ENCODE measurements at regions not wholly inside any gene's neighbourhood (a gene's known extent, or its start where the extent isn't known, plus 50 kb on each side); places are given as distances from the start of the nearest gene placed in this dataset.
"Not testable (repeated sequence)": the region's sequence is repeated elsewhere in the genome, so short reads cannot be mapped to it uniquely, and the experiment has no call there.

GRCh38 chr1:172931761-172932160 is 119.0 kb downstream of the TNFSF18 start:
- no peak overlapping the region for H3K27ac Mint-ChIP-seq
- H3K27me3 Mint-ChIP-seq (ENCODE audit: low read depth): peaks cover 2% of the 10 kb centered on the region
- H3K4me3 Mint-ChIP-seq: no peak overlapping the region
- ATAC-seq (no peak), DNase-seq (no peak)
- ChIA-PET POLR2A (no interaction called here), CTCF (no interaction called here)
- H3K36me3 Mint-ChIP-seq (ENCODE audit: low read depth): peaks cover 4% of the 10 kb centered on the region
- H3K4me1 Mint-ChIP-seq (ENCODE audit: low read depth): peaks cover 22% of the 10 kb centered on the region
- H3K9me3 Mint-ChIP-seq (ENCODE audit: insufficient read depth): no peaks in the 10 kb centered on the region

GRCh38 chr1:172932981-172933380 is 117.8 kb downstream of the TNFSF18 start:
- Mint-ChIP-seq H3K9me3 (ENCODE audit: insufficient read depth) (no peaks in the 10 kb centered on the region), H3K27me3 (ENCODE audit: low read depth) (peaks cover 2% of the 10 kb centered on the region), H3K4me3 (no peak overlapping the region), H3K36me3 (ENCODE audit: low read depth) (peaks cover 4% of the 10 kb centered on the region), H3K27ac (no peak overlapping the region), H3K4me1 (ENCODE audit: low read depth) (peaks cover 22% of the 10 kb centered on the region)
- CTCF ChIA-PET: interaction anchor here (1.9 kb wide), 1 partner anchor 14 kb away, joined by 5 read pairs; no protein-coding TSS in a partner anchor
- POLR2A ChIA-PET: no interaction called here
- no peak for ATAC-seq
- no peak for DNase-seq

- no peak overlapping the region for H3K4me3 Mint-ChIP-seq
- CTCF ChIA-PET: no interaction called here
These were observed 116.4 kb downstream of the TNFSF18 start for GRCh38 chr1:172934417-172934762.

GRCh38 chr1:172935062-172935592 is 115.6 kb downstream of the TNFSF18 start:
- ATAC-seq (no peak), DNase-seq (no peak)
- Mint-ChIP-seq H3K4me3 (no peak overlapping the region), H3K9me3 (ENCODE audit: insufficient read depth) (no peaks in the 10 kb centered on the region), H3K36me3 (ENCODE audit: low read depth) (peaks cover 4% of the 10 kb centered on the region), H3K27ac (no peak overlapping the region), H3K4me1 (ENCODE audit: low read depth) (peaks cover 22% of the 10 kb centered on the region), H3K27me3 (ENCODE audit: low read depth) (peaks cover 2% of the 10 kb centered on the region)
- ChIA-PET CTCF (no interaction called here), POLR2A (no interaction called here)

More at GRCh38 chr1:172934417-172934762, 116.4 kb downstream of the TNFSF18 start:
- Mint-ChIP-seq H3K4me1 (ENCODE audit: low read depth) (peaks cover 22% of the 10 kb centered on the region), H3K27me3 (ENCODE audit: low read depth) (peaks cover 2% of the 10 kb centered on the region), H3K27ac (no peak overlapping the region), H3K9me3 (ENCODE audit: insufficient read depth) (no peaks in the 10 kb centered on the region), H3K36me3 (ENCODE audit: low read depth) (peaks cover 4% of the 10 kb centered on the region)
- no peak for DNase-seq
- POLR2A ChIA-PET: no interaction called here
- ATAC-seq: no peak

- H3K36me3 Mint-ChIP-seq (ENCODE audit: low read depth): peaks cover 4% of the 10 kb centered on the region
- ChIA-PET POLR2A (no interaction called here), CTCF (no interaction called here)
- H3K4me1 Mint-ChIP-seq (ENCODE audit: low read depth): peaks cover 22% of the 10 kb centered on the region
- no peaks in the 10 kb centered on the region for H3K27me3 Mint-ChIP-seq (ENCODE audit: low read depth)
- H3K4me3 Mint-ChIP-seq: no peak overlapping the region
- DNase-seq (no peak), ATAC-seq (no peak)
- no peak overlapping the region for H3K27ac Mint-ChIP-seq
- no peaks in the 10 kb centered on the region for H3K9me3 Mint-ChIP-seq (ENCODE audit: insufficient read depth)
These were observed 114.6 kb downstream of the TNFSF18 start for GRCh38 chr1:172936088-172936645.

GRCh38 chr1:172938681-172939080 is 112.1 kb downstream of the TNFSF18 start:
- no peaks in the 10 kb centered on the region for H3K27me3 Mint-ChIP-seq (ENCODE audit: low read depth)
- no peak for ATAC-seq
- H3K27ac Mint-ChIP-seq: no peak overlapping the region
- no peak for DNase-seq
- ChIA-PET POLR2A (no interaction called here), CTCF (no interaction called here)
- H3K36me3 Mint-ChIP-seq (ENCODE audit: low read depth): no peaks in the 10 kb centered on the region
- peaks cover 5% of the 10 kb centered on the region for H3K9me3 Mint-ChIP-seq (ENCODE audit: insufficient read depth)
- H3K4me1 Mint-ChIP-seq (ENCODE audit: low read depth): peaks cover 14% of the 10 kb centered on the region
- H3K4me3 Mint-ChIP-seq: no peak overlapping the region

- no peaks in the 10 kb centered on the region for H3K27me3 Mint-ChIP-seq (ENCODE audit: low read depth)
- ATAC-seq (no peak), DNase-seq (no peak)
- ChIA-PET CTCF (interaction anchor here (1.3 kb wide), 1 partner anchor 194 kb away, joined by 3 read pairs; no protein-coding TSS in a partner anchor), POLR2A (no interaction called here)
- peaks cover 7% of the 10 kb centered on the region for H3K9me3 Mint-ChIP-seq (ENCODE audit: insufficient read depth)
- no peak overlapping the region for H3K27ac Mint-ChIP-seq
- H3K4me3 Mint-ChIP-seq: no peak overlapping the region
- peaks cover 6% of the 10 kb centered on the region for H3K4me1 Mint-ChIP-seq (ENCODE audit: low read depth)
- H3K36me3 Mint-ChIP-seq (ENCODE audit: low read depth): no peaks in the 10 kb centered on the region
These were observed 111.3 kb downstream of the TNFSF18 start for GRCh38 chr1:172939475-172939874.

- Mint-ChIP-seq H3K9me3 (ENCODE audit: insufficient read depth) (peaks cover 7% of the 10 kb centered on the region), H3K4me1 (ENCODE audit: low read depth) (no peaks in the 10 kb centered on the region), H3K36me3 (ENCODE audit: low read depth) (no peaks in the 10 kb centered on the region), H3K27me3 (ENCODE audit: low read depth) (no peaks in the 10 kb centered on the region), H3K27ac (no peak overlapping the region), H3K4me3 (no peak overlapping the region)
- DNase-seq (no peak), ATAC-seq (no peak)
- CTCF ChIA-PET: interaction anchor here (1.1 to 1.3 kb wide), 2 partner anchors 114 to 195 kb away, joined by 3 read pairs; no protein-coding TSS in a partner anchor
- POLR2A ChIA-PET: no interaction called here
These were observed 110.4 kb downstream of the TNFSF18 start for GRCh38 chr1:172940174-172940855.

- ATAC-seq: no peak
- Mint-ChIP-seq H3K4me3 (no peak overlapping the region), H3K4me1 (ENCODE audit: low read depth) (peaks cover 4% of the 10 kb centered on the region), H3K9me3 (ENCODE audit: insufficient read depth) (peaks cover 7% of the 10 kb centered on the region), H3K36me3 (ENCODE audit: low read depth) (no peaks in the 10 kb centered on the region), H3K27ac (no peak overlapping the region), H3K27me3 (ENCODE audit: low read depth) (no peaks in the 10 kb centered on the region)
- DNase-seq: no peak
- ChIA-PET POLR2A (no interaction called here), CTCF (no interaction called here)
These were observed 109.3 kb downstream of the TNFSF18 start for GRCh38 chr1:172941471-172941870.

- CTCF ChIA-PET: no interaction called here
- POLR2A ChIA-PET: no interaction called here
- Mint-ChIP-seq H3K4me3 (no peak overlapping the region), H3K9me3 (ENCODE audit: insufficient read depth) (peaks cover 7% of the 10 kb centered on the region), H3K4me1 (ENCODE audit: low read depth) (peaks cover 7% of the 10 kb centered on the region), H3K27me3 (ENCODE audit: low read depth) (no peaks in the 10 kb centered on the region), H3K27ac (no peak overlapping the region), H3K36me3 (ENCODE audit: low read depth) (no peaks in the 10 kb centered on the region)
- DNase-seq (no peak), ATAC-seq (no peak)
These were observed 108.8 kb downstream of the TNFSF18 start for GRCh38 chr1:172941945-172942344.

GRCh38 chr1:172943138-172943537 is 107.6 kb downstream of the TNFSF18 start:
- H3K27ac Mint-ChIP-seq; H3K9me3 Mint-ChIP-seq (ENCODE audit: insufficient read depth); H3K4me3 Mint-ChIP-seq; CTCF ChIA-PET; H3K36me3 Mint-ChIP-seq (ENCODE audit: low read depth); POLR2A ChIA-PET; H3K27me3 Mint-ChIP-seq (ENCODE audit: low read depth); DNase-seq; ATAC-seq: not testable (repeated sequence)
- H3K4me1 Mint-ChIP-seq (ENCODE audit: low read depth): peaks cover 19% of the 10 kb centered on the region

GRCh38 chr1:172944931-172945330 is 105.8 kb downstream of the TNFSF18 start:
- H3K4me1 Mint-ChIP-seq (ENCODE audit: low read depth): peaks cover 28% of the 10 kb centered on the region
- H3K4me3 Mint-ChIP-seq: no peak overlapping the region
- H3K9me3 Mint-ChIP-seq (ENCODE audit: insufficient read depth): peaks cover 7% of the 10 kb centered on the region
- no peak for ATAC-seq
- no peaks in the 10 kb centered on the region for H3K27me3 Mint-ChIP-seq (ENCODE audit: low read depth)
- H3K27ac Mint-ChIP-seq: no peak overlapping the region
- H3K36me3 Mint-ChIP-seq (ENCODE audit: low read depth): no peaks in the 10 kb centered on the region
- ChIA-PET POLR2A (no interaction called here), CTCF (interaction anchor here (1.2 kb wide), 1 partner anchor 137 kb away, joined by 3 read pairs; no protein-coding TSS in a partner anchor)
- DNase-seq: no peak

Measured in activated CD8-positive, alpha-beta T cell treated with anti-CD3 and anti-CD28 coated beads, Interleukin-2, amount 10 ng/mL, durations not matched to agents 7 days and 5 days (primary cell).